ENCODE measurements at regions not wholly inside any gene's neighbourhood (a gene's known extent, or its start where the extent isn't known, plus 50 kb on each side); places are given as distances from the start of the nearest gene placed in this dataset.

DNA sequence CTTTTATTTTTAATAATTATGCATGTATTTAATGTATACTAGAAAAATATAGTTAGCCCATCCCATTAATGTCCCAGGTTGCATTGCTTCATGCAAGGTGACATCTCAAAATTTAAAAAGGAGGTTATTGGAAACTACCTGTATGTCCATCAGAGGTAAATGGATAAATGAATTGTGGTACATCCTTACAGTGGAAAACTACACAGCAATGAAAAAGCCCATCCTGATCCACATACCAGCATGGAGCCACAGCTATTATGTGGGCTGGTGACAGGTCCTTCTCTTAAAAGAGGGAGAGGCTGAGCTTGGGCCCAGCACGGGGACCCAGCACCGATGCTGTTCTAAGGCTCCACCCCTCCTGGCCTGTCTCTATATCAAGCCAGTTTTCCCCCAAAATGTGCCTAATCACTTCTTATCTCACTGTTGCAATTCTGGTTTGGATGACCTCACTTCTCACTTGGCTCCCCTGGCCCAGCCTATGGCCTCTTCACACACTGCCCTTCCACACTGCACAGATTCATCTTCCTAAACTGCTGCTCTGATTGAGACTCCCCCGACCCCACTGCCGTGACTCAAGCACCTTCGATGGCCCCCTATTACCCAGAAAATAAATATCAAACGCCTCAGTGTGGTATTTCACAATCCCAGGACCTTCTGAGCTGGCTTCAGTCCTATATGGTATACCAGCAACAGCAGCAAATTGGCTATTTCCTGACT lies 97.1 kb upstream of the NCOR2 start:
- Histone ChIP-seq H3K27ac (ENCODE audit: insufficient read length, low read depth, low read length) (no peak overlapping the region), H3K23ac (ENCODE audit: insufficient read length, low read depth, low read length) (no peak overlapping the region), H4K91ac (ENCODE audit: insufficient read length, low read depth, low read length) (no peak overlapping the region), H2BK12ac (ENCODE audit: insufficient read length, low read depth, low read length) (no peak overlapping the region), H3K18ac (ENCODE audit: insufficient read length, low read depth, low read length) (no peak overlapping the region), H4K20me1 (ENCODE audit: control insufficient read depth, insufficient read depth, insufficient read length) (no peaks in the 10 kb centered on the region), H2AK5ac (ENCODE audit: insufficient read length, low read length) (no peak overlapping the region), H2BK15ac (ENCODE audit: low read depth, low read length) (no peak overlapping the region), H3K4ac (ENCODE audit: low read depth, low read length) (no peak overlapping the region), H3K79me1 (ENCODE audit: insufficient read depth, low read depth, low read length, poor library complexity, severe bottlenecking) (no peaks in the 10 kb centered on the region), H4K5ac (ENCODE audit: insufficient read length, low read depth, low read length) (no peak overlapping the region), H4K8ac (replicated peaks; ENCODE audit: insufficient read length, low read depth, low read length) (no peak overlapping the region), H2BK5ac (ENCODE audit: insufficient read length, low read length) (no peak overlapping the region), H3K4me1 (ENCODE audit: insufficient read depth, low read length) (no peaks in the 10 kb centered on the region), H3T11ph (ENCODE audit: low read length) (no peak overlapping the region), H3K56ac (ENCODE audit: insufficient read length, low read depth, low read length) (no peak overlapping the region), H3K23me2 (ENCODE audit: insufficient read length, low read depth, low read length, poor library complexity, severe bottlenecking) (no peaks in the 10 kb centered on the region), H3K79me2 (ENCODE audit: insufficient read depth, low read length) (no peaks in the 10 kb centered on the region), H2BK120ac (ENCODE audit: low read depth, low read length, poor library complexity, severe bottlenecking) (no peak overlapping the region), H3K4me2 (ENCODE audit: insufficient read depth, insufficient read length, low read length) (no peak overlapping the region), H3K9me3 (ENCODE audit: control insufficient read depth, low read depth, low read length) (no peaks in the 10 kb centered on the region), H3K27me3 (ENCODE audit: insufficient read depth, low read length) (no peaks in the 10 kb centered on the region), H3K14ac (ENCODE audit: insufficient read depth, low read length) (no peak overlapping the region), H3K9ac (ENCODE audit: extremely low read depth, insufficient read length, low read length) (no peak overlapping the region), H2BK20ac (ENCODE audit: low read depth, low read length, poor library complexity, severe bottlenecking) (no peak overlapping the region), H2AFZ (ENCODE audit: low read length) (no peak overlapping the region)
- no peaks in the 10 kb centered on the region for H3K36me3 Mint-ChIP-seq (ENCODE audit: insufficient read depth in 1 of 3, low read depth in 3 of 3)
- H3K4me3 Mint-ChIP-seq: no peak overlapping the region
- H3K9me3 Mint-ChIP-seq: peaks cover 0 to 4% of the 10 kb centered on the region in 2 experiments; a peak in 2 of 5 replicates
- no peak overlapping the region for H3K27ac Mint-ChIP-seq
- DNase-seq: no peak
- peaks cover 9% of the 10 kb centered on the region for H3K27me3 Mint-ChIP-seq (ENCODE audit: low read depth)
- TF ChIP-seq, protein P1, sequence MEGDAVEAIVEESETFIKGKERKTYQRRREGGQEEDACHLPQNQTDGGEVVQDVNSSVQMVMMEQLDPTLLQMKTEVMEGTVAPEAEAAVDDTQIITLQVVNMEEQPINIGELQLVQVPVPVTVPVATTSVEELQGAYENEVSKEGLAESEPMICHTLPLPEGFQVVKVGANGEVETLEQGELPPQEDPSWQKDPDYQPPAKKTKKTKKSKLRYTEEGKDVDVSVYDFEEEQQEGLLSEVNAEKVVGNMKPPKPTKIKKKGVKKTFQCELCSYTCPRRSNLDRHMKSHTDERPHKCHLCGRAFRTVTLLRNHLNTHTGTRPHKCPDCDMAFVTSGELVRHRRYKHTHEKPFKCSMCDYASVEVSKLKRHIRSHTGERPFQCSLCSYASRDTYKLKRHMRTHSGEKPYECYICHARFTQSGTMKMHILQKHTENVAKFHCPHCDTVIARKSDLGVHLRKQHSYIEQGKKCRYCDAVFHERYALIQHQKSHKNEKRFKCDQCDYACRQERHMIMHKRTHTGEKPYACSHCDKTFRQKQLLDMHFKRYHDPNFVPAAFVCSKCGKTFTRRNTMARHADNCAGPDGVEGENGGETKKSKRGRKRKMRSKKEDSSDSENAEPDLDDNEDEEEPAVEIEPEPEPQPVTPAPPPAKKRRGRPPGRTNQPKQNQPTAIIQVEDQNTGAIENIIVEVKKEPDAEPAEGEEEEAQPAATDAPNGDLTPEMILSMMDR (conservative IDR thresholded peaks at IDR 0.05): no peak
- no CpG with 5 or more reads among the region's 6 CpGs for WGBS (ENCODE audit: extremely low coverage, insufficient read length, low lambda C conversion rate)
- H3K4me1 Mint-ChIP-seq: peaks cover 3 to 6% of the 10 kb centered on the region in 2 experiments

Data from H9 (cell line).